Mammary epithelial cell (primary cell): ENCODE measurements at regions not wholly inside any gene's neighbourhood (a gene's known extent, or its start where the extent isn't known, plus 50 kb on each side); places are given as distances from the start of the nearest gene placed in this dataset.
"Not testable (repeated sequence)": the region's sequence is repeated elsewhere in the genome, so short reads cannot be mapped to it uniquely, and the experiment has no call there.

Experiments
- EZH2 ChIP-seq: IDR thresholded peaks from 2 replicates; pipeline ENCODE4 v1.6.1; 2012; ENCODE audit warnings: low read length, inconsistent platforms, borderline replicate concordance
- TF ChIP-seq, protein P1 (sequence below), 2 donors: IDR thresholded peaks in 1 of 2; conservative IDR thresholded peaks in 1 of 2; 2 replicates each; pipeline ENCODE4 v1.5.1; 2011 to 2012; ENCODE audit warnings: inconsistent platforms in 2 of 2, low read length in 2 of 2, mild to moderate bottlenecking in 2 of 2, control low read depth in 1 of 2, low read depth in 1 of 2; ENCODE audit not compliant: insufficient read depth in 1 of 2; ENCODE audit errors: extremely low read depth in 1 of 2

DNA sequence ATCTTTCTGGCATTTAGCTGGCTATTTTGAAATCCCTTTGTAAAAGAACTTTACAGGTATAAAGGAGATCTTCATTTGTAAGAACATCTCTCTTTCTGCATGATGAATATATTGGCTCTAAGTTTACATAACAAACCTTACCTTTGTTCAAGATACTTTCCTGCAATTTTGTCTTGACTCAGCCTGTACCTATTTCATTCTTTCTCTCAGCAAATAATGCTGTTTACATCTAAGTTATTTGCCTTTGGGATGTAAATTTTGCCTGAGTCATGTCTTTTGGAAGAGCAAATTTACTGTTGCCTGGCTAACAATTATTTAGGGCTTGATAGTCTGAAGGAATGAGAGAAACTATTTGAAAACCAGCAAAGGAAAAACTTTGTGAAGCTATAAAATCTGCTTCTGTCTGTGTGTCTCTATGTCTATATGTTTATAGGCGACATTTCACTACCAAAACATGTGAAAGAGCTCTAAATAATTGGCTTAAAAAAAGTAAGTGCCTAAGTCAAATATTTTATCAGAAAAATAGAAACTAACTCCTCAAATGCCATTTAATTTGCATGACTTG is 214.3 kb upstream of the TGIF2LX start:
- TF ChIP-seq, protein P1, sequence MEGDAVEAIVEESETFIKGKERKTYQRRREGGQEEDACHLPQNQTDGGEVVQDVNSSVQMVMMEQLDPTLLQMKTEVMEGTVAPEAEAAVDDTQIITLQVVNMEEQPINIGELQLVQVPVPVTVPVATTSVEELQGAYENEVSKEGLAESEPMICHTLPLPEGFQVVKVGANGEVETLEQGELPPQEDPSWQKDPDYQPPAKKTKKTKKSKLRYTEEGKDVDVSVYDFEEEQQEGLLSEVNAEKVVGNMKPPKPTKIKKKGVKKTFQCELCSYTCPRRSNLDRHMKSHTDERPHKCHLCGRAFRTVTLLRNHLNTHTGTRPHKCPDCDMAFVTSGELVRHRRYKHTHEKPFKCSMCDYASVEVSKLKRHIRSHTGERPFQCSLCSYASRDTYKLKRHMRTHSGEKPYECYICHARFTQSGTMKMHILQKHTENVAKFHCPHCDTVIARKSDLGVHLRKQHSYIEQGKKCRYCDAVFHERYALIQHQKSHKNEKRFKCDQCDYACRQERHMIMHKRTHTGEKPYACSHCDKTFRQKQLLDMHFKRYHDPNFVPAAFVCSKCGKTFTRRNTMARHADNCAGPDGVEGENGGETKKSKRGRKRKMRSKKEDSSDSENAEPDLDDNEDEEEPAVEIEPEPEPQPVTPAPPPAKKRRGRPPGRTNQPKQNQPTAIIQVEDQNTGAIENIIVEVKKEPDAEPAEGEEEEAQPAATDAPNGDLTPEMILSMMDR (conservative IDR thresholded peaks at IDR 0.05 in 1 of 2, IDR thresholded peaks at IDR 0.05 in 1 of 2; ENCODE audit: extremely low read depth in 1 of 2, insufficient read depth in 1 of 2, low read depth in 1 of 2, low read length in 2 of 2), result not testable (repeated sequence)
- TF ChIP-seq EZH2, result not testable (repeated sequence)
